H1 (cell line): ENCODE measurements at regions not wholly inside any gene's neighbourhood (a gene's known extent, or its start where the extent isn't known, plus 50 kb on each side); places are given as distances from the start of the nearest gene placed in this dataset.

Experiments
- CBX8 ChIP-seq: fragments of 300-800, 300-1000 bp; sonication (generic); IDR thresholded peaks from 2 replicates; pipeline ENCODE4 v1.7.1; 2016; ENCODE audit warnings: low read depth, low read length, borderline replicate concordance
- TF ChIP-seq, protein P1 (sequence below), 3 experiments: IDR thresholded peaks; 1 replicate in 2 of 3; 2 replicates in 1 of 3; pipeline versions ENCODE4 v1.5.1 to v1.6.1; 2011; ENCODE audit warnings: low read length in 3 of 3, mild to moderate bottlenecking in 3 of 3, inconsistent platforms in 2 of 3, low read depth in 1 of 3, moderate library complexity in 1 of 3; ENCODE audit not compliant: insufficient read depth in 1 of 3; ENCODE audit errors: control extremely low read depth in 1 of 3

DNA sequence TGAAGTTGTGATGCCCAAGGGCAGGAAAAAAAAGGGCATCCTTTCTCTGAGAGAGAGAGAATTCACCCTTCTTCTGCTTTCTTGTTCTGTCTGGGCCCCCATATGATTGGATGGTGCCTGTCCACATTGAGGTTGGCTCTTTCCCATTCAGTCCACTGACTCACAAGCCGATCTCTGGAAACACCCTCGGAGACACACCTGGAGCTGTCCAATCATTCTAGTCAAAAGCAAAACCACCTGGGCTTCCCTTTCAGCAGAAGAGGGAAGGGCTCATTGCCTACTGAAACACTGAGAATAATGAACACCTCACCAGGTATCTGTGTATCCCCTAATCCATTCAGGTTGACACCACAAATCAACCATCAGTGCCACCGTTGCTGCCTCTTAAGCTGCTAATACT, 103.7 kb upstream of the GNG12 start (continued):
- TF ChIP-seq, protein P1, sequence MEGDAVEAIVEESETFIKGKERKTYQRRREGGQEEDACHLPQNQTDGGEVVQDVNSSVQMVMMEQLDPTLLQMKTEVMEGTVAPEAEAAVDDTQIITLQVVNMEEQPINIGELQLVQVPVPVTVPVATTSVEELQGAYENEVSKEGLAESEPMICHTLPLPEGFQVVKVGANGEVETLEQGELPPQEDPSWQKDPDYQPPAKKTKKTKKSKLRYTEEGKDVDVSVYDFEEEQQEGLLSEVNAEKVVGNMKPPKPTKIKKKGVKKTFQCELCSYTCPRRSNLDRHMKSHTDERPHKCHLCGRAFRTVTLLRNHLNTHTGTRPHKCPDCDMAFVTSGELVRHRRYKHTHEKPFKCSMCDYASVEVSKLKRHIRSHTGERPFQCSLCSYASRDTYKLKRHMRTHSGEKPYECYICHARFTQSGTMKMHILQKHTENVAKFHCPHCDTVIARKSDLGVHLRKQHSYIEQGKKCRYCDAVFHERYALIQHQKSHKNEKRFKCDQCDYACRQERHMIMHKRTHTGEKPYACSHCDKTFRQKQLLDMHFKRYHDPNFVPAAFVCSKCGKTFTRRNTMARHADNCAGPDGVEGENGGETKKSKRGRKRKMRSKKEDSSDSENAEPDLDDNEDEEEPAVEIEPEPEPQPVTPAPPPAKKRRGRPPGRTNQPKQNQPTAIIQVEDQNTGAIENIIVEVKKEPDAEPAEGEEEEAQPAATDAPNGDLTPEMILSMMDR (IDR thresholded peaks at IDR 0.05; ENCODE audit: control extremely low read depth in 1 of 3, insufficient read depth in 1 of 3, low read depth in 1 of 3, low read length in 3 of 3): no peak
- TF ChIP-seq CBX8: no peak
